Esophagus squamous epithelium (tissue), 5 donors: ENCODE measurements at regions not wholly inside any gene's neighbourhood (a gene's known extent, or its start where the extent isn't known, plus 50 kb on each side); places are given as distances from the start of the nearest gene placed in this dataset.

Experiments used
- DNase-seq: peaks from one replicate; lab custom pipeline; 2025; lab: John Stamatoyannopoulos, UW
- H3K27ac ChIP-seq, 4 donors: fragments of 200-600 bp; sonication (generic); one replicate each; pipeline ENCODE4 v1.5.1; 2016 to 2019; ENCODE audit warnings: mild to moderate bottlenecking in 1 of 4
- H3K27me3 ChIP-seq, 4 donors: fragments of 200-600 bp; sonication (generic); 1 replicate in 3 of 4; 2 replicates in 1 of 4; pipeline versions ENCODE4 v1.5.1 to v1.6.0; 2017 to 2021; ENCODE audit warnings: antibody characterized with exemption in 1 of 4
- H3K36me3 ChIP-seq, 3 donors: fragments of 200-600 bp; sonication (generic); one replicate each; pipeline ENCODE4 v1.5.1; 2016 to 2019
- H3K4me1 ChIP-seq, 3 donors: fragments of 200-600 bp; sonication (generic); one replicate each; pipeline ENCODE4 v1.5.1; 2017 to 2019
- H3K4me3 ChIP-seq, 4 donors: fragments of 200-600 bp; sonication (generic); 1 replicate in 3 of 4; 2 replicates in 1 of 4; pipeline ENCODE4 v1.5.1; 2016 to 2019; ENCODE audit warnings: mild to moderate bottlenecking in 2 of 4, moderate library complexity in 1 of 4
- H3K9me3 ChIP-seq, 3 donors: fragments of 200-600 bp; sonication (generic); one replicate each; pipeline ENCODE4 v1.5.1; 2016 to 2019
- POLR2A ChIP-seq, 4 donors: fragments of 450-650 bp; IDR thresholded peaks; one replicate each; pipeline ENCODE4 v1.6.1; 2017; ENCODE audit warnings: antibody characterized with exemption in 4 of 4, mild to moderate bottlenecking in 4 of 4, moderate library complexity in 3 of 4
- WGBS, 2 donors: methylation state at CpG; one replicate each; pipeline ENCODE4 v1.1.5; 2018; 5-methylcytosine and 5-hydroxymethylcytosine counted together
- intact Hi-C: fragments of 100-400 bp; cut with DNase I; formaldehyde crosslinking; loops from one replicate; pipeline ENCODE4 v1.15.0; 2022
- small RNA-seq, 4 donors: library from RNA; depleted of rRNA; stranded (forward); fragments of <200 nt; gene quantifications; one replicate each; pipeline ENCODE3, GENCODE V24; 2016
- TF ChIP-seq, protein P1 (sequence below), 6 experiments: fragments of 450-650 bp in 4 of 6; fragments of 200-600 bp in 2 of 6; sonication (generic) in 2 of 6; IDR thresholded peaks; one replicate each; pipeline ENCODE4 v1.5.1; 2016 to 2019; ENCODE audit warnings: antibody characterized with exemption in 6 of 6, mild to moderate bottlenecking in 4 of 6, moderate library complexity in 4 of 6
- donor health status: DM: yes; HTN: yes; CAD: no.

DNA sequence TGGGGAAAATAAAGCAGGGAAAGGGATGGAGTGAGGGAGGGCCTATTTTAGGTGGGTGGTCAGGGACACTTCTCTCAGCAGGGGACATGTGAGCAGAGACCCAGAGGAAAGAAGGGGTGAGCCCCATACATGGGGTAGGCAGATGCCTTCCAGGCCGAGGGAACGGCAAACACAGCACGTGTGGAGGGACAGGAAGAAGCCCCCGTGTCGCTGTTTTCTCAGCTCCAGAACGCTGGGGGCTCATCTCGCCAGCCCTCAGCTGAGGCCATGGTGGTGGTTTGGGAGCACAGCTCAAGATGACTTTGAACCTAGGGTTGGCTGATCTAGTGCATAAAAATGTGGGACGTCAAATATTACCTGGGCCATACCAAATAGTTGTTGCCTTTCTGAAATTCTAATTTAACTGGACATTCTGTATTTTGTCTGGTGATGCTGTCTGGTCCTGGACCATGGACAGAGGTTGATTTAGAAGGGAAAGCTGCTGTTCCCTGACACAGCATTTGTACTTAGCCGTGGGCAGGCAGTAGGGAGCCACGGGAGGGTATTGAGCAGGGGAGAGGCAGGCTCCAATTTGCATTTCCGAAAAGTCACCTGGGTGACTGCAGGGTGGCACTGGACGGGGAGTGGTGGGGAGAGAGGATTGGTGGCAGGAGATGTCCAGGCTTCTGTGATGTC lies 53.1 kb upstream of the RUNX3 start:
- intact Hi-C loops = no loop called here
- H3K27ac ChIP-seq = no peak overlapping the region
- H3K27me3 ChIP-seq = peaks cover 0 to 19% (median 0%) of the 10 kb centered on the region in 4 donors
- H3K4me3 ChIP-seq = no peak overlapping the region
- WGBS, 2 donors = 80 to 92% methylated on average over 11 to 12 of the region's 12 CpGs
- no peaks in the 10 kb centered on the region for H3K4me1 ChIP-seq
- H3K9me3 ChIP-seq = no peaks in the 10 kb centered on the region
- no peaks in the 10 kb centered on the region for H3K36me3 ChIP-seq
- DNase-seq = no peak
- TF ChIP-seq, protein P1, sequence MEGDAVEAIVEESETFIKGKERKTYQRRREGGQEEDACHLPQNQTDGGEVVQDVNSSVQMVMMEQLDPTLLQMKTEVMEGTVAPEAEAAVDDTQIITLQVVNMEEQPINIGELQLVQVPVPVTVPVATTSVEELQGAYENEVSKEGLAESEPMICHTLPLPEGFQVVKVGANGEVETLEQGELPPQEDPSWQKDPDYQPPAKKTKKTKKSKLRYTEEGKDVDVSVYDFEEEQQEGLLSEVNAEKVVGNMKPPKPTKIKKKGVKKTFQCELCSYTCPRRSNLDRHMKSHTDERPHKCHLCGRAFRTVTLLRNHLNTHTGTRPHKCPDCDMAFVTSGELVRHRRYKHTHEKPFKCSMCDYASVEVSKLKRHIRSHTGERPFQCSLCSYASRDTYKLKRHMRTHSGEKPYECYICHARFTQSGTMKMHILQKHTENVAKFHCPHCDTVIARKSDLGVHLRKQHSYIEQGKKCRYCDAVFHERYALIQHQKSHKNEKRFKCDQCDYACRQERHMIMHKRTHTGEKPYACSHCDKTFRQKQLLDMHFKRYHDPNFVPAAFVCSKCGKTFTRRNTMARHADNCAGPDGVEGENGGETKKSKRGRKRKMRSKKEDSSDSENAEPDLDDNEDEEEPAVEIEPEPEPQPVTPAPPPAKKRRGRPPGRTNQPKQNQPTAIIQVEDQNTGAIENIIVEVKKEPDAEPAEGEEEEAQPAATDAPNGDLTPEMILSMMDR (IDR thresholded peaks at IDR 0.05) = no peak
- TF ChIP-seq POLR2A (IDR thresholded peaks at IDR 0.05) = no peak

DNA sequence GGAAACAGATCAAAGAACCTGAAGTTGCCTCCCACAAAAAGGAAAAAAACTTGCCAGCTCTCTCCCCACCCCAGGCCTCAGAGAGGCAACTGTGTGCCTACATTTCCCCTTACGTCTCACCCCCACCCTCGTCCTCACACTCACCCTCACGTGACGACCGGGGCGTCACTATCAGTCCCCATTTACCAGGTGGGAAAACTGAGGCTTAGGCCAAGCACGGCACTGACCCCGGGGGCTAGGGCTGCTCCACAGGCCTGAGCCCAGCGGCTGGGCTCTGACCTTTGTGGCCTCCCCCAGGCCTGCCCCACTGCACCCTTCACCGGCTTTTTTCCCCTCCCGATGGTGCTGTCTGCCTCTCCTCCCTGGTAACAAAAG lies 51.5 kb upstream of the RUNX3 start:
- no peak for TF ChIP-seq POLR2A (IDR thresholded peaks at IDR 0.05)
- TF ChIP-seq, protein P1 (IDR thresholded peaks at IDR 0.05) = no peak
- H3K4me3 ChIP-seq = no peak overlapping the region
- H3K4me1 ChIP-seq = no peaks in the 10 kb centered on the region
- DNase-seq = no peak
- no peak overlapping the region for H3K27ac ChIP-seq
- intact Hi-C loops = no loop called here
- WGBS, 2 donors = 67 to 79% methylated on average over 11 of the region's 11 CpGs
- no peaks in the 10 kb centered on the region for H3K36me3 ChIP-seq
- H3K9me3 ChIP-seq = peaks cover 0 to 3% (median 0%) of the 10 kb centered on the region in 3 donors
- H3K27me3 ChIP-seq = peaks cover 0 to 25% (median 0%) of the 10 kb centered on the region in 4 donors

DNA sequence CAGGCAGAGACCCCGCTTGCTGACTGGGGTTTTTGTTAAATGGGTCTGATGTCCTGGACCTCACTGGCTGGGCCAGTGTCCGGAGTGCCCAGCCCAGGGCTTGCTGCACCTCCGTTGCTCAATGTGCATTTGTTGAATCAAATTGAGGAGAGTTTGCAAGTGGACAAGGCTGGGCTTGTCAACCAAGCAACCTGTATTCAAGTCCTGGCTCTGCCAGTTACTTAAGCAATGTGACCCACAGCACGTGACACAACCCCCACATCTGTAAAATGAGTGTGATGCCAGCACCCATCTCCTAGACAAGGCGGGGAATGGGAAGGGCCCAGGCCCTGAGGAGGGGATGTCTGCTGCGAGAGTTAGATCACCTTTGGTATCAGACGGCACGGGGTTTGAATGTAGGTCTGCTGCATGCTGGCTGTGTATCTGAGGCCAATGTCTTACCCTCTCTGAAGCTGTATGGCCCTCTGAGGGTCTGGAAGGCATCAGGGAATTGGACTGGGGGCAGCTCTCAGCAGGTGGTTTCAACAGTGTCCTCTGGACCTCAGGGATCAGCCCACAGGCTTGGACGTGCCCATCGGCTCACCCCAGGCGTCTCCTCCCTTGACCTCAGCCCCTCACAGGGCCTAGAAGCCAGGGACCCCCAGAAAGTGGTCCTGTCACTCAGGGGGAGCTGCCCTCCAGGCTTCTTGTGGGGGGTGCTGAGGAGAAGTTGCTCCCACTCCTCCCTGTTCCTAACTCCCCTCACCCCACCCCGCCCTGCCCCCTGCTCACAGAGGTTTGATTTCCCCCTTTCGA lies 51.0 kb upstream of the RUNX3 start:
- Histone ChIP-seq H3K9me3 (peaks cover 0 to 9% (median 0%) of the 10 kb centered on the region in 3 donors), H3K4me1 (no peaks in the 10 kb centered on the region), H3K36me3 (no peaks in the 10 kb centered on the region), H3K27ac (no peak overlapping the region), H3K27me3 (peaks cover 0 to 31% (median 0%) of the 10 kb centered on the region in 4 donors), H3K4me3 (no peak overlapping the region)
- WGBS, 2 donors = 60 to 76% methylated on average over 1 to 12 of the region's 13 CpGs
- intact Hi-C loops = no loop called here
- DNase-seq = no peak
- TF ChIP-seq, protein P1 (IDR thresholded peaks at IDR 0.05) = no peak
- TF ChIP-seq POLR2A (IDR thresholded peaks at IDR 0.05) = no peak

Small RNA genes lying in the stretch of these regions (small RNA-seq; reads per million reads assigned to genes)
- gene MIR4425 = 0 to 0.15 (median 0) reads per million in 4 donors
